ENCODE measurements at regions not wholly inside any gene's neighbourhood (a gene's known extent, or its start where the extent isn't known, plus 50 kb on each side); places are given as distances from the start of the nearest gene placed in this dataset.

DNA sequence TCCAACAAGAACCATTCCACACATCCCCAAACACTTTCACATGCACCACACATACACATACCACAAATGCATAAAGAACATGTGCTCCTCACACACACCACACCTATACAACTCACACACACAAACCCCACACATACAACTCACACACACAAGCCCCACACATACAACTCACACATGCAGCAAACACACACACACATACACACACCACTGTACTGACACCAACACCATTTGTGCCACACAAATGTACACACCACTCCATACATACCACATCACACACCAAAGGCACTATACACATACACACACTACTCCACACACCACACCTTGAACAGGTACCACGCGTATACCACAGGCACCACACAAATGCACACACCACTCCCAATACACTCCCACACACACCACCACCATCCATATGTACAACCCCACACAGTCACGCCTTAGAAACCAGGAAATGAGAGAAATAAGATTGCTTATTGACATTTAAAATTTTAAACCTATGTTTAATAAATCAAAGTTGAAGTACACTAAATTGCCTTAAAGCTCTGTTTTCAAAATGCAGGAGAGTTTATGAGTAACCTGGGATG lies 107.4 kb downstream of the ARL4A start:
- Mint-ChIP-seq H3K4me3 (no peak overlapping the region), H3K27me3 (no peaks in the 10 kb centered on the region), H3K9me3 (no peaks in the 10 kb centered on the region), H3K27ac (no peak overlapping the region), H3K36me3 (ENCODE audit: insufficient read depth) (no peaks in the 10 kb centered on the region), H3K4me1 (ENCODE audit: low read depth in 2 of 2) (no peaks in the 10 kb centered on the region)
- ATAC-seq (replicated peaks) (no peak), DNase-seq (no peak)

DNA sequence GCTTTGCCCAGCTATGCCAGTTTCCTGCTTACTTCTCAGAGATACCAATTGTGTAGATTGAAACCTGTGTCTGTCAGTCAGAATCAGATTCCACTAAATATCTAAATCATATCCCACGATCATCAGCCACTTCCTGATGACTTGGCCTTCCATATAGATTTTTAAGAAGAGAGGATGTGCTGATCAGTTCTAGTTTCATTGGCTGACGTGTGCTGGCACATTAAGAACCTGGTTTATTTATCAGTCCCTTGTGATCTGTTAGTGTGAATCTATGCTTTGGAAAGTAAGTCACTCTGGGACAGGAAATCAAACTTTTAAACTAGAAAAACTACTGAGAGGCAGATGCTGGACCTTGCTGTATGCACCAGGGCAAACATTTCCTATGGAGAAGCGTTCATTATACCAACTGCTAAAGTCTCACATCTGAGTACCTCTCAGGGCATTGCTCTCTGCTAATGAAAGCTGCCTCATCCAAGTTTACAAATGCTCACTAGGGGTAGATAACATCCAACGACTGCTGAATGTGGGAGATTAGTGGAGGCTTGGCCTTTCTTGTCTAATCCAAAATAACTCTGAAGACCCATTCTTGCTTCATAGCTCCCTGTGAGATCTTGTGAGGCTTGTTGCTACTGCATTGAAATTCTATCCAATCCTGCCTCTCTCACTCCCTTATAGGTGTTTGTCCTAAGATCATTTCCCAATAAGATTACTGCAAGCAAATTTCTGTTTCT lies 109.1 kb downstream of the ARL4A start:
- H3K4me1 Mint-ChIP-seq (ENCODE audit: low read depth in 2 of 2) = no peaks in the 10 kb centered on the region
- H3K4me3 Mint-ChIP-seq = no peak overlapping the region
- no peak overlapping the region for H3K27ac Mint-ChIP-seq
- H3K36me3 Mint-ChIP-seq (ENCODE audit: insufficient read depth) = no peaks in the 10 kb centered on the region
- no peaks in the 10 kb centered on the region for H3K27me3 Mint-ChIP-seq
- no peak for DNase-seq
- ATAC-seq (replicated peaks) = no peak
- H3K9me3 Mint-ChIP-seq = no peaks in the 10 kb centered on the region

DNA sequence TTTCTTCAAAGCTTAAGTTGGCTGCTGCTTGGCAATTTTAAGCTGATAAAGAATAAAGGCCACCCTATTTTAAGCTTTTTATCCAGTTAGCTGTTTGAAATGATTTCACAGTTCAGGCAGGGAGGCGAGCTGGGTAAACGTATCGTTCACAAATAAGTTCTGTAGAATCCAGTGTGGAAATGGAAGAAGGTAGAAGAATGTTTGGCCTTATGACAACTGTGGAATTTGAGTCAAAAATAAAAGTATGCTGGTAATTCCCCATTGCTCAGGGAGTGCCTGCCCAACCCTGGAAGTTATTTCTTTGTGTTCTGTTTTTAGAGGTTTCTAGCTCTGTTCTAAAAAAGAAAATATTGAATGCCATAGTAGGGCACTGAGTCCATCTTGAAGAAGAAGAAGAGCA lies 113.1 kb downstream of the ARL4A start:
- ATAC-seq (replicated peaks) = no peak

DNA sequence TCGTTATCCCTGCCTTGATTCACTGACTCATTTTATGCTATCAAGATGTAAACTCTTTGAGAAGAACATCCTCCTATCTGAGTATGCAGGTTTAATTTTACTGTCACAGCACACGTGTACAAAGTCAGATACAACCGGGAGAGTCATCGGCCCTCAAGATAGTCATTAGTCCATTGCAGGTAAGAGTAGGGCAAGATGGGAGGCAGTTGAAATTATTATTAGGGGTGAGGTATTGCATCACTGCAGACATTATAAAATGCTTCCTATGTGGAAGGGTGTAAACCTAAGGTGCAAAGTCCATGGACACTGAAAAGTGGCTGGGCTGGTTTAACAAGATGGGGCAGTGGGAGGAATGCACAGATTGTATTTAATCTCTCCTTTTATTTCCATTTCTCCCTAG lies 113.7 kb downstream of the ARL4A start:
- no peaks in the 10 kb centered on the region for H3K4me1 Mint-ChIP-seq (ENCODE audit: low read depth in 2 of 2)
- H3K36me3 Mint-ChIP-seq (ENCODE audit: insufficient read depth) = no peaks in the 10 kb centered on the region
- H3K27ac Mint-ChIP-seq = no peak overlapping the region
- ATAC-seq (replicated peaks) (no peak), DNase-seq (no peak)
- H3K27me3 Mint-ChIP-seq = no peaks in the 10 kb centered on the region
- no peak overlapping the region for H3K4me3 Mint-ChIP-seq
- H3K9me3 Mint-ChIP-seq = no peaks in the 10 kb centered on the region

More for the DNA sequence above, 113.1 kb downstream of the ARL4A start:
- no peak for DNase-seq
- Mint-ChIP-seq H3K4me1 (ENCODE audit: low read depth in 2 of 2) (no peaks in the 10 kb centered on the region), H3K27ac (no peak overlapping the region), H3K27me3 (no peaks in the 10 kb centered on the region), H3K4me3 (no peak overlapping the region), H3K9me3 (no peaks in the 10 kb centered on the region), H3K36me3 (ENCODE audit: insufficient read depth) (no peaks in the 10 kb centered on the region)

DNA sequence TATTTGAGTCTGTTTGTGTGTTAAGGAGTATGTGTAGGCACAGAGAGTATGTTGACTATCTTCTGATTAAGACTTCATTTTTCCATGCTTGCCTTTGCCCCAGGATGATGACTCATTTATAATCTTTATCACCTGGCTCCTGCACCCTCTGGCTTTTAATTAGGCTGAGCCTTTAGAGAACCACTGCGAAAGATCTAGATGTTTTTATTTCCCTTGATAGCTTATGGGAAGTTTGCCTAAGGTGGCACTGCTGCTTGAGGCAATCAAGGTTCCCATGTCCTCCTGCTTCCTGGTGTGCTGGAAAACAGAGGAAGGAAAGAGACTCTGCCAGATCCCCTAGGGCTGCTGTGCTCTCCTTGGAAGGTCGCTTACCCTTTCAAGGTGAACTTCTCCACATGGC lies 114.6 kb downstream of the ARL4A start:
- Mint-ChIP-seq H3K4me1 (ENCODE audit: low read depth in 2 of 2) (no peaks in the 10 kb centered on the region), H3K9me3 (no peaks in the 10 kb centered on the region), H3K27me3 (no peaks in the 10 kb centered on the region), H3K36me3 (ENCODE audit: insufficient read depth) (no peaks in the 10 kb centered on the region), H3K4me3 (no peak overlapping the region), H3K27ac (no peak overlapping the region)
- ATAC-seq (replicated peaks) (no peak), DNase-seq (no peak)

DNA sequence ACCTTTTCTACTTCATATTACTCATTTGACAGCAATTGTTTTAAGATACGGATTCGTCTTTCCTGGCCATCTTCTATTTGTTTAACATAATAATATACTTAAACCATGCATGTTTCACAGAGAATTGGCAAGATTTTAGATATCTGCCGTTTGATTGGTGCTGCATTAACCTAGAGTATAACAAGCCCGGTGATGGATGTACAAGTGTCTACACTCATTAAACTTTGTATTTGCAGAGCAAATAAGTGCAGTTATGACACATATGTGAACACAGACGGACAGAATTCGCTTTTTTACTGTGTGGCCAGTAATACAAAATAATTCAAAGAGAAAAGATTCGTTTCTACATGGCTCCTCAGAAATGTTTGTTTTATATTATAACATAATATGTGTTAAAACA lies 116.1 kb downstream of the ARL4A start:
- Mint-ChIP-seq H3K4me1 (ENCODE audit: low read depth in 2 of 2) (no peaks in the 10 kb centered on the region), H3K9me3 (no peaks in the 10 kb centered on the region), H3K27me3 (no peaks in the 10 kb centered on the region), H3K27ac (no peak overlapping the region), H3K4me3 (no peak overlapping the region), H3K36me3 (ENCODE audit: insufficient read depth) (no peaks in the 10 kb centered on the region)
- no peak for ATAC-seq (replicated peaks)
- DNase-seq = no peak

DNA sequence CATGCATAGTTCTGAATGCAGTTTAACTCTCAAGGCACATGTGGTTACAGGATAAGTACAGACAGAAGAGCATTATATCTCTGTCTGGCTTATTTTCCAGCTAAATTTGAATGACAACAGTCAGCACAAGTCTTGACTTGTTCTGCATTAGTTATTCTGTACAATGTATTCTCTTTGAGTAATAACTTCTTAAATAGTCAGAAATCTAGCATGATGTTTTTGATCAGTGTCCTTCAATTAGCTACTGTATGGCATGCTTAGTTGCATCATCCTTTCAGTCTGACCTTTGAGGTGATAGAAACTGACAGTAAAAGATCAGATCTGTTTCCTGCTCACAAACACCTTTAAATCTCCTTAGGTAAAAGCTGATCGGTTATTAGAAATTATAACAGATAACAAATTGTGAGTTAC lies 118.1 kb downstream of the ARL4A start:
- no peaks in the 10 kb centered on the region for H3K4me1 Mint-ChIP-seq (ENCODE audit: low read depth in 2 of 2)
- no peak overlapping the region for H3K27ac Mint-ChIP-seq
- peaks cover 0 to 6% of the 10 kb centered on the region in 2 donors for H3K27me3 Mint-ChIP-seq
- H3K9me3 Mint-ChIP-seq = no peaks in the 10 kb centered on the region
- ATAC-seq (replicated peaks) (no peak), DNase-seq (no peak)
- H3K36me3 Mint-ChIP-seq (ENCODE audit: insufficient read depth) = no peaks in the 10 kb centered on the region
- no peak overlapping the region for H3K4me3 Mint-ChIP-seq

DNA sequence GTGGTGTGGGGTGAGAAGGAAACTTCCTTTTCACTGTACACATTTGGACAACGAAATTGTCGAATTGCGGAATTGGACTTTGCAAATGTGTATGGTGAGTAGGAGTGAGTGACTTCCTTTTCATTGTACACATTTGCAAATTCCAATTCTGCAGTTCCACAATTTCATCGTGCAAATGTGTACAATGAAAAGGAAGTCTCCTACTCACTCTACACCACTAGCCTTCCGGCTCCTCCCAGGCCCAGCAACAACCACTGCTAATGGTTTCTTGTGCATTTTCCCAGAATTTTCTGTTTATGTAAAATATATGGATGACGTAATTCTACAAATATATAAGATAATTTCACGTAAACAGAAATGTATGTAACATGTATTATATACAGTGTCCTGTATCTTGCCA lies 118.5 kb downstream of the ARL4A start:
- DNase-seq (no peak), ATAC-seq (replicated peaks) (no peak)
- no peaks in the 10 kb centered on the region for H3K36me3 Mint-ChIP-seq (ENCODE audit: insufficient read depth)
- H3K4me3 Mint-ChIP-seq = no peak overlapping the region
- no peaks in the 10 kb centered on the region for H3K4me1 Mint-ChIP-seq (ENCODE audit: low read depth in 2 of 2)
- no peak overlapping the region for H3K27ac Mint-ChIP-seq
- no peaks in the 10 kb centered on the region for H3K9me3 Mint-ChIP-seq
- H3K27me3 Mint-ChIP-seq = peaks cover 0 to 6% of the 10 kb centered on the region in 2 donors

DNA sequence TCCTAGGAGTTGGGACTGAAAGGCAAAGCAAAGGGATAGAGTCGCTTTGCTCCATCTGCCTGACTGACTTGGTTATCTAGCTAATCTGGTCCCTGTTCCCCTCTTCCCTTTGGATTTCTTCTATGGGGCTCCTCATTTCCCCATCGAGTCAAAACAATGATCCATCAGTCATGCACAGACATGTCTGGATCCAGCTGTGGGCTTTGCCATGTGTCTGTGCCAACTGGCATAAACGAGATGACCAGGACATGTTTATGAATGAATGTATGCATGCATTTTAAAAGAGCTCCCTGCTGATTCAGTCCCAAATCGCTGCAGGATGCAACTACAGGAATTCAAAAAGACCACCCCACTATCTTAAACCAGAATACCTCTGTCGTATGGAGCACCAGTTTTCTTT lies 122.0 kb downstream of the ARL4A start:
- Mint-ChIP-seq H3K4me3 (no peak overlapping the region), H3K4me1 (ENCODE audit: low read depth in 2 of 2) (no peaks in the 10 kb centered on the region), H3K27ac (no peak overlapping the region), H3K9me3 (no peaks in the 10 kb centered on the region), H3K36me3 (ENCODE audit: insufficient read depth) (no peaks in the 10 kb centered on the region), H3K27me3 (peaks cover 0 to 6% of the 10 kb centered on the region in 2 donors)
- no peak for ATAC-seq (replicated peaks)
- DNase-seq = no peak

DNA sequence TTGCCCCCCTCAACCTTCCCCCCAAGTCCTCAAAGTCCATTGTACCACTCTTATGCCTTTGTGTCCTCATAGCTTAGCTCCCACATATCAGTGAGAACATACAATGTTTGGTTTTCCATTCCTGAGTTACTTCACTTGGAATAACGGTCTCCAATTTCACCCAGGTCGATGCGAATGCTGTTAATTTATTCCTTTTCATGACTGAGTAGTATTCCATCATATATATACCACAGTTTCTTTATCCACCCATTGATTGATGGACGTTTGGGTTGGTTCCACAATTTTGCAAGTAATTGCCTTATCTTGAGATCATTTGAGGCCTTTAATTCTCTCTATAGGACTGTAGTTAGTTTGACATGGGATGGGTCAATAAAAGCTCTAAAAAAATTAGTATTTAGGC lies 124.7 kb downstream of the ARL4A start:
- Mint-ChIP-seq H3K9me3 (no peaks in the 10 kb centered on the region), H3K36me3 (ENCODE audit: insufficient read depth) (no peaks in the 10 kb centered on the region), H3K4me3 (no peak overlapping the region), H3K27ac (no peak overlapping the region), H3K4me1 (ENCODE audit: low read depth in 2 of 2) (no peaks in the 10 kb centered on the region), H3K27me3 (peaks cover 0 to 6% of the 10 kb centered on the region in 2 donors)
- ATAC-seq (replicated peaks) (no peak), DNase-seq (no peak)

DNA sequence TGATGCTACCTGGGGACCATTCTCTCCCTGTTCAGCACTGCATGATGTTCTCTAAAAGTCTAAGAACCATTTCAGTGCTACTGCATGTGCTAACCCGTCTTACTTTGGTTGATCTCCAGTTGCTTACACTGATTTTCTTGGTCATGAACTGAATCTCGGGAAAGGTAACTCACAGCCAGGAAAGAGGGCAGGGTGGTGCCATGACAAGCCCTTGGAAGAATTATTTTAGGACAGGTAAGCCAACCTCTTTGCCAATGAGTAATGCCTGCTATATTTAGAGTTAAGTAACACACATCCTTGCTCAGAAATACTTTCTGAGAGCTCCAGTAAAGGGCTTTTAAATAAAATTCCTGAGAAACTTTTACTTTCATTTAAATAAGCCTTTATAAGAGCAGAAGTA lies 126.7 kb downstream of the ARL4A start:
- DNase-seq (no peak), ATAC-seq (replicated peaks) (no peak)
- Mint-ChIP-seq H3K4me1 (ENCODE audit: low read depth in 2 of 2) (no peaks in the 10 kb centered on the region), H3K9me3 (no peaks in the 10 kb centered on the region), H3K4me3 (no peak overlapping the region), H3K27ac (no peak overlapping the region), H3K27me3 (peaks cover 8 to 10% of the 10 kb centered on the region in 2 donors), H3K36me3 (ENCODE audit: insufficient read depth) (no peaks in the 10 kb centered on the region)

DNA sequence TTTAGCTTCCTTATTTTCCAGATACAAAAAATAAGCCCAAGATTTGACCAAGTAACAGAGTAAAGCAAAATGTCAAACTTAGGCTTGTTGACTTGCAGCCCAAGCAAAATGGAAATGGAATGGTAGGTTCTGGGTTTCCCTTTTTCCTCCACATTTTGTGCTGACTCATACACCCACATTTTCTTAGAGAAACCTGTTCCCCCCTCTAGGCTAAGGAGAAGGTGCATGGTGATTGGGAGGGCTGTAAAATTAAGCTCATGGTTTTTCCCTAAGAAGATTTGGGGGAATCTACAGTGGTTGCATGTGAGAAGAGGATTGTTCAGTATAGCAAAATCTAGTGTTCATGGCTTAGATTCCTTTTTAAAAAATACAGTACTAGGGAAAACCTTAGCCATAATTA lies 127.4 kb downstream of the ARL4A start:
- H3K4me3 Mint-ChIP-seq = no peak overlapping the region
- ATAC-seq (replicated peaks) (no peak), DNase-seq (no peak)
- H3K27me3 Mint-ChIP-seq = peaks cover 8% of the 10 kb centered on the region in 2 donors
- no peaks in the 10 kb centered on the region for H3K9me3 Mint-ChIP-seq
- H3K36me3 Mint-ChIP-seq (ENCODE audit: insufficient read depth) = no peaks in the 10 kb centered on the region
- H3K4me1 Mint-ChIP-seq (ENCODE audit: low read depth in 2 of 2) = no peaks in the 10 kb centered on the region
- no peak overlapping the region for H3K27ac Mint-ChIP-seq

DNA sequence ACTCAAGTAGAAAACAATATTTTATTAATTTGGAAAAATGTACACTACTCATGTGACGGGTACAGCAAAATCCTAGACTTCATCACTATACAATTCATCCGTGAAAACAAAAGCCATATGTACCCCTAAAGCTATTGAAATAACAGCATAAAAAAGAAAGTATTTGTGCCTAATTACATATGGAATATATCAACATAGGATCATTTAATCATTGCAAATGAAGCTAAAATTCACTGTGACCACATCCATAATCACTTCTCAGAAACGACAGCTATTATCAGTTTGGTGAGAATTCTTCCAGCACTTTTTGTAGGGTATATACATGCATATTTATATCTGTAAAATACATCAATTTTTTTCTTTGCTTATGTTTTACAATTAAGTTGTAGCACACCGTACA lies 128.0 kb downstream of the ARL4A start:
- DNase-seq = no peak
- no peaks in the 10 kb centered on the region for H3K36me3 Mint-ChIP-seq (ENCODE audit: insufficient read depth)
- H3K4me3 Mint-ChIP-seq = no peak overlapping the region
- H3K27ac Mint-ChIP-seq = no peak overlapping the region
- no peak for ATAC-seq (replicated peaks)
- no peaks in the 10 kb centered on the region for H3K4me1 Mint-ChIP-seq (ENCODE audit: low read depth in 2 of 2)
- no peaks in the 10 kb centered on the region for H3K9me3 Mint-ChIP-seq
- H3K27me3 Mint-ChIP-seq = peaks cover 8 to 13% of the 10 kb centered on the region in 2 donors

DNA sequence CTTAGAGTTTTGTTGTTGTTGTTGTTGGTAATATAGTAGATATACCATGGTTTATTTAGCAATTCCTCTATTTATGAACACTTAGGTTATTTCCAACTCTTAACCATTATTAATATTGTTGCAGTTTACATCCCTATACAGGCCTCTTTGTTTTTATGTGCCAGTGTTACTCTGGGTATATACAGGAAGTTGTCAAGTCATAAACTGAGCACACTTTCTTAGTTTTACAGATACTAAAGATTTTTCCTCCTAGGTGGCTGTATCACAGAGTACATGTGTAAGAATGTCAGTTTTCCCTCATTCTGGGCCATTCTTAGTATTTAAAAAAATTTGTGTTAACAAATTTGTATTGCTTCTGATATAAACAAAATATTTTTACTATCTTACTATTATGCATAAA lies 128.4 kb downstream of the ARL4A start:
- Mint-ChIP-seq H3K36me3 (ENCODE audit: insufficient read depth) (no peaks in the 10 kb centered on the region), H3K27ac (no peak overlapping the region), H3K4me1 (ENCODE audit: low read depth in 2 of 2) (no peaks in the 10 kb centered on the region), H3K4me3 (no peak overlapping the region), H3K27me3 (peaks cover 10 to 15% of the 10 kb centered on the region in 2 donors), H3K9me3 (no peaks in the 10 kb centered on the region)
- DNase-seq (no peak), ATAC-seq (replicated peaks) (no peak)

Data from effector memory CD8-positive, alpha-beta T cell (primary cell).